ENCODE measurements at regions not wholly inside any gene's neighbourhood (a gene's known extent, or its start where the extent isn't known, plus 50 kb on each side); places are given as distances from the start of the nearest gene placed in this dataset.

DNA sequence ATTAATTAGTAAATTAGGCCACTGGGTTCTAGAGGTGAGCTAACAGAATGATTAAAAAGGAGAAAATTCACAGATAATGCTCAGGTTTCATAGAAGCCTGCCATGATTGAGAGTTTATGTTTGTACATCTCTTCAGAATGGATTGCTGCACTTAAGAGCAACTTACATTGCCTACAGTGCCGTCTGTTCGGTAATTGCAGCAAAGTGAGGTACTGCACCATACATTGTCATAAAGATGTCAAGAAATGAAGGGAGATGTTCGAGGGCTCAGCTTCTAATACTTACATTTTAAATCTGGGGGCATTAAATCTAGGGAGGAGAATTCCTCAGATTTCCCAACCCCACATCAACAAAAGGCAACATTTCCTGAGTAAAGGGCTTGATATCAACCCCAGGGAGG lies 976.2 kb upstream of the FANCL start:
- no peak for DNase-seq (ENCODE audit: low spot score)
- H3K27ac Mint-ChIP-seq (ENCODE audit: unreplicated experiment) = no peak overlapping the region
- no peaks in the 10 kb centered on the region for H3K9me3 Mint-ChIP-seq (ENCODE audit: unreplicated experiment)
- H3K4me3 Mint-ChIP-seq (ENCODE audit: unreplicated experiment) = no peak overlapping the region
- TF ChIP-seq, protein P1, sequence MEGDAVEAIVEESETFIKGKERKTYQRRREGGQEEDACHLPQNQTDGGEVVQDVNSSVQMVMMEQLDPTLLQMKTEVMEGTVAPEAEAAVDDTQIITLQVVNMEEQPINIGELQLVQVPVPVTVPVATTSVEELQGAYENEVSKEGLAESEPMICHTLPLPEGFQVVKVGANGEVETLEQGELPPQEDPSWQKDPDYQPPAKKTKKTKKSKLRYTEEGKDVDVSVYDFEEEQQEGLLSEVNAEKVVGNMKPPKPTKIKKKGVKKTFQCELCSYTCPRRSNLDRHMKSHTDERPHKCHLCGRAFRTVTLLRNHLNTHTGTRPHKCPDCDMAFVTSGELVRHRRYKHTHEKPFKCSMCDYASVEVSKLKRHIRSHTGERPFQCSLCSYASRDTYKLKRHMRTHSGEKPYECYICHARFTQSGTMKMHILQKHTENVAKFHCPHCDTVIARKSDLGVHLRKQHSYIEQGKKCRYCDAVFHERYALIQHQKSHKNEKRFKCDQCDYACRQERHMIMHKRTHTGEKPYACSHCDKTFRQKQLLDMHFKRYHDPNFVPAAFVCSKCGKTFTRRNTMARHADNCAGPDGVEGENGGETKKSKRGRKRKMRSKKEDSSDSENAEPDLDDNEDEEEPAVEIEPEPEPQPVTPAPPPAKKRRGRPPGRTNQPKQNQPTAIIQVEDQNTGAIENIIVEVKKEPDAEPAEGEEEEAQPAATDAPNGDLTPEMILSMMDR (IDR thresholded peaks at IDR 0.05; ENCODE audit: unreplicated experiment) = no peak
- no peaks in the 10 kb centered on the region for H3K4me1 Mint-ChIP-seq (ENCODE audit: unreplicated experiment)
- H3K27me3 Mint-ChIP-seq (ENCODE audit: unreplicated experiment) = no peaks in the 10 kb centered on the region
- no peaks in the 10 kb centered on the region for H3K36me3 Mint-ChIP-seq (ENCODE audit: low read depth, unreplicated experiment)

DNA sequence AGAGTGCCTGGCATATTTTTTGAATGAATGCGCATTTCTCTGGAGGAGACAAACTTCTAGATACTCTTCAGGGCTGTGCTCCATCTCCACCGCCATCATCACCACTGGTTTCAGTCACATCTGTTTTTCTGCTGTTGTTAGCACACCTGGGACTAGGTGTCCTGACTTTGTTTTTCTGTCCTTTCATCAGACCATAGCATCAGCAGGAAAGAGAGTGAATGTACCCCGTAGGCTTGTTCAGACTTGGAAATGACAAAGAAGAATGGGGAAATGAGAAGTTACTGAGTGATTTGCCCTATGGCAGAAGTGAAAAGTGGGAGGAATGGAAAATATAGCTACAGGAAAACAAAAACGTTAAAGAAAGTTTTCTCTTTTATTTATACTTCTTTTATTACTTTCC lies 965.2 kb upstream of the FANCL start:
- peaks cover 2% of the 10 kb centered on the region for H3K27me3 Mint-ChIP-seq (ENCODE audit: unreplicated experiment)
- TF ChIP-seq, protein P1 (IDR thresholded peaks at IDR 0.05; ENCODE audit: unreplicated experiment) = no peak
- H3K9me3 Mint-ChIP-seq (ENCODE audit: unreplicated experiment) = no peaks in the 10 kb centered on the region
- no peak overlapping the region for H3K27ac Mint-ChIP-seq (ENCODE audit: unreplicated experiment)
- H3K4me1 Mint-ChIP-seq (ENCODE audit: unreplicated experiment) = no peaks in the 10 kb centered on the region
- no peak overlapping the region for H3K4me3 Mint-ChIP-seq (ENCODE audit: unreplicated experiment)
- H3K36me3 Mint-ChIP-seq (ENCODE audit: low read depth, unreplicated experiment) = no peaks in the 10 kb centered on the region
- no peak for DNase-seq (ENCODE audit: low spot score)

DNA sequence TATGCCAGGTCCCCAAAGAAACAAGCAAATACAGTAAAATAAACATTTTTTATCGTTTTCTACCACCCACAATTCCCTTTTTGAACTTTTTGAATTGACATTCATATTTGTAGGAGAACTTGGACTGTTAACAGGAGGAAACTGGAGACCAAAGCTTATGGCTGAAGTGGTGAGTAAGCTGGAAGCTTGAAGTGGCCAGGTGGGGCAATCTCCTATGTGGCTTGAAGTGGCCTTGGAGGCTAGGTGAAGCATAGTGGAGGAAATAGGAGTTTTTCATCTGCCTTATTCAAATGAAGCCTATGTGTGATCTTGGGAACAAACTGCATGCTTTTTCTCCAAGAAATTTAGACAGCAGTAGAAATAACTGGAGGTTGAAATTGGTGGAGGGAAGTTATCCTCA lies 962.9 kb upstream of the FANCL start:
- no peaks in the 10 kb centered on the region for H3K36me3 Mint-ChIP-seq (ENCODE audit: low read depth, unreplicated experiment)
- TF ChIP-seq, protein P1 (IDR thresholded peaks at IDR 0.05; ENCODE audit: unreplicated experiment) = no peak
- H3K27ac Mint-ChIP-seq (ENCODE audit: unreplicated experiment) = no peak overlapping the region
- DNase-seq (ENCODE audit: low spot score) = no peak
- no peaks in the 10 kb centered on the region for H3K4me1 Mint-ChIP-seq (ENCODE audit: unreplicated experiment)
- H3K4me3 Mint-ChIP-seq (ENCODE audit: unreplicated experiment) = no peak overlapping the region
- H3K9me3 Mint-ChIP-seq (ENCODE audit: unreplicated experiment) = no peaks in the 10 kb centered on the region
- H3K27me3 Mint-ChIP-seq (ENCODE audit: unreplicated experiment) = peaks cover 2% of the 10 kb centered on the region

DNA sequence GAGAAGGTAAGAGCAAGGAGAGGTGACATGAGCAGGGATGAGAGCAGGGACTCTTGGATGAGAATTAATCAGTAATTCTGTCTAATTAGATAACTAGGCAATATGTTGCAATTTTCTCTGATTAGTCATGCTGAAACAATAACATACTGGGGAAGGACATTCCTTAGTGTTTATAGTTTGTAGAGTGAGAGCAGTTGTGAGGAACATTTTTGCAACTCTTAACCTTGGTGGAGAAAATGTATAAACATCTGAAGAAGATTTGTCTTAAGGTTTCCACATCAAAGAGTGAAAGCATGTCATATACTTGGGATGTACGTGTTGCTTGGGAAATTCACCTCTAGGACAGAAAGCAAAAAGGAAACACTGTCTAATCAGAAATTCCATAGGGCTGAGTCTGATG lies 955.4 kb upstream of the FANCL start:
- no peak for DNase-seq (ENCODE audit: low spot score)
- no peaks in the 10 kb centered on the region for H3K27me3 Mint-ChIP-seq (ENCODE audit: unreplicated experiment)
- no peaks in the 10 kb centered on the region for H3K36me3 Mint-ChIP-seq (ENCODE audit: low read depth, unreplicated experiment)
- TF ChIP-seq, protein P1 (IDR thresholded peaks at IDR 0.05; ENCODE audit: unreplicated experiment) = no peak
- H3K9me3 Mint-ChIP-seq (ENCODE audit: unreplicated experiment) = no peaks in the 10 kb centered on the region
- no peak overlapping the region for H3K27ac Mint-ChIP-seq (ENCODE audit: unreplicated experiment)
- no peak overlapping the region for H3K4me3 Mint-ChIP-seq (ENCODE audit: unreplicated experiment)
- H3K4me1 Mint-ChIP-seq (ENCODE audit: unreplicated experiment) = no peaks in the 10 kb centered on the region

DNA sequence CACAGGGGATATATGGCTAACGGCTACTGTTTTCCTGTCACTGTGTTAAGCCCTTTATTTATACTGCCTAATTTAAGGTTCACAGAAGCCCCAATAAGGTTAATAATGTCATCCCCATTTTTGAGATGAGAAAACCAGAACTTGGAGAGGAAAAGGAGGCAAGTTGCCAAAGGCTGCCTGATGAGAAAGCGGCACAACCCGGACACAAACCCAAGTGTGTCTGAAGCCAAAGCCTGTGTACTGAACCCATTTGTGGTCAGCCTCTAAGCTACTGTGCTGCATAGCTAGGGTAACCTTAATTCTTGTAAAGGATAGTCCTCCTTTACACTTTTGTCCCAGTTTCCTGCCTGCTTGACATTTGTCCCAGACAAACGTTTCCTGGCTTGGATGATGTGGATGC lies 954.7 kb upstream of the FANCL start:
- H3K27me3 Mint-ChIP-seq (ENCODE audit: unreplicated experiment) = no peaks in the 10 kb centered on the region
- H3K4me3 Mint-ChIP-seq (ENCODE audit: unreplicated experiment) = no peak overlapping the region
- H3K4me1 Mint-ChIP-seq (ENCODE audit: unreplicated experiment) = no peaks in the 10 kb centered on the region
- no peak overlapping the region for H3K27ac Mint-ChIP-seq (ENCODE audit: unreplicated experiment)
- DNase-seq (ENCODE audit: low spot score) = no peak
- no peaks in the 10 kb centered on the region for H3K36me3 Mint-ChIP-seq (ENCODE audit: low read depth, unreplicated experiment)
- TF ChIP-seq, protein P1 (IDR thresholded peaks at IDR 0.05; ENCODE audit: unreplicated experiment) = no peak
- no peaks in the 10 kb centered on the region for H3K9me3 Mint-ChIP-seq (ENCODE audit: unreplicated experiment)
